Naive thymus-derived CD4-positive, alpha-beta T cell (primary cell): ENCODE measurements at regions not wholly inside any gene's neighbourhood (a gene's known extent, or its start where the extent isn't known, plus 50 kb on each side); places are given as distances from the start of the nearest gene placed in this dataset.

Experiments used
- ATAC-seq: fragments of 150-1000 bp; cut with Tn5 transposase; 2 replicates; pipeline ENCODE4 v1.10.0; 2021; ENCODE audit warnings: mild to moderate bottlenecking, moderate library complexity
- CTCF ChIA-PET: fragments of 350-600 bp; sonication (Branson Sonifier 250); formaldehyde crosslinking; loops from one replicate; lab custom pipeline; 2021; ENCODE audit warnings: antibody characterized with exemption; lab: Charles Lee
- POLR2A ChIA-PET: fragments of 350-600 bp; sonication (Branson Sonifier 250); formaldehyde crosslinking; loops from one replicate; lab custom pipeline; 2021; ENCODE audit warnings: antibody characterized with exemption, inconsistent platforms; lab: Charles Lee
- DNase-seq, 9 donors: peaks; one replicate each; pipeline versions ENCODE4 v3.0.0 to v3.0.0-alpha.2; 2020 to 2022; ENCODE audit warnings: mixed read lengths in 1 of 9
- H3K27ac ChIP-seq: one replicate; pipeline ENCODE4 v1.7.0; 2013; ENCODE audit warnings: mild to moderate bottlenecking, low read depth, low read length, moderate library complexity
- H3K27me3 ChIP-seq, 2 donors: one replicate each; pipeline ENCODE4 v1.7.0; 2013; ENCODE audit warnings: low read length in 2 of 2, mild to moderate bottlenecking in 2 of 2, moderate library complexity in 2 of 2; ENCODE audit not compliant: control insufficient read depth in 2 of 2, insufficient read depth in 2 of 2
- H3K36me3 ChIP-seq, 3 experiments: 1 replicate in 2 of 3; 2 replicates in 1 of 3; pipeline ENCODE4 v1.7.0; 2013; ENCODE audit warnings: low read length in 3 of 3, mild to moderate bottlenecking in 3 of 3, moderate library complexity in 1 of 3; ENCODE audit not compliant: insufficient read depth in 3 of 3, control insufficient read depth in 2 of 3
- H3K4me1 ChIP-seq, 2 donors: one replicate each; pipeline ENCODE4 v1.7.0; 2013; ENCODE audit warnings: low read length in 2 of 2, mild to moderate bottlenecking in 2 of 2, moderate library complexity in 1 of 2; ENCODE audit not compliant: control insufficient read depth in 2 of 2, insufficient read depth in 2 of 2
- H3K4me3 ChIP-seq: 2 replicates; pipeline ENCODE4 v1.7.0; 2013; ENCODE audit warnings: mild to moderate bottlenecking, low read length
- H3K9me3 ChIP-seq, 3 experiments: 1 replicate in 2 of 3; 2 replicates in 1 of 3; pipeline ENCODE4 v1.7.0; 2013; ENCODE audit warnings: low read length in 3 of 3; ENCODE audit not compliant: control insufficient read depth in 2 of 3
- H3K27ac Mint-ChIP-seq, 9 donors: one replicate each; pipeline ENCODE4 v1.8.0; 2020 to 2022; ENCODE audit warnings: mixed read lengths in 9 of 9, mild to moderate bottlenecking in 8 of 9, moderate library complexity in 5 of 9, inconsistent platforms in 2 of 9
- H3K27me3 Mint-ChIP-seq, 5 donors: one replicate each; pipeline ENCODE4 v1.8.0; 2021 to 2022; ENCODE audit warnings: mixed read lengths in 5 of 5, mild to moderate bottlenecking in 1 of 5
- H3K36me3 Mint-ChIP-seq, 5 donors: one replicate each; pipeline ENCODE4 v1.8.0; 2020 to 2022; ENCODE audit warnings: mixed read lengths in 5 of 5, mild to moderate bottlenecking in 3 of 5, inconsistent platforms in 1 of 5
- H3K4me1 Mint-ChIP-seq, 7 donors: one replicate each; pipeline ENCODE4 v1.8.0; 2020 to 2022; ENCODE audit warnings: mixed read lengths in 7 of 7, mild to moderate bottlenecking in 3 of 7, inconsistent platforms in 1 of 7
- H3K4me3 Mint-ChIP-seq, 10 donors: one replicate each; pipeline ENCODE4 v1.8.0; 2020 to 2022; ENCODE audit warnings: mild to moderate bottlenecking in 10 of 10, mixed read lengths in 10 of 10, moderate library complexity in 6 of 10, inconsistent platforms in 2 of 10
- H3K9me3 Mint-ChIP-seq, 11 donors: one replicate each; pipeline ENCODE4 v1.8.0; 2020 to 2022; ENCODE audit warnings: mixed read lengths in 11 of 11, mild to moderate bottlenecking in 4 of 11, inconsistent platforms in 1 of 11, moderate library complexity in 1 of 11
- intact Hi-C, 2 donors: fragments of 100-400 bp; cut with micrococcal nuclease; formaldehyde crosslinking; loops; one replicate each; pipeline ENCODE4 v1.15.1; 2023

GRCh38 chr9:88645172-88645878 lies 110.3 kb downstream of the NXNL2 start:
- peaks cover 16 to 69% (median 56%) of the 10 kb centered on the region in 5 donors for H3K27me3 Mint-ChIP-seq

GRCh38 chr9:88645879-88646199 lies 110.9 kb downstream of the NXNL2 start:
- peaks cover 0 to 2% (median 0%) of the 10 kb centered on the region in 3 experiments for H3K9me3 ChIP-seq
- ATAC-seq = no peak
- ChIA-PET CTCF (no interaction called here), POLR2A (no interaction called here)
- Mint-ChIP-seq H3K27me3 (peaks cover 17 to 68% (median 59%) of the 10 kb centered on the region in 5 donors), H3K4me3 (no peak overlapping the region), H3K4me1 (no peaks in the 10 kb centered on the region), H3K36me3 (no peaks in the 10 kb centered on the region), H3K27ac (no peak overlapping the region), H3K9me3 (peaks cover 0 to 18% (median 5%) of the 10 kb centered on the region in 11 donors)
- intact Hi-C loops = no loop called here
- no peaks in the 10 kb centered on the region for H3K4me1 ChIP-seq
- H3K27me3 ChIP-seq = peaks cover 0 to 3% of the 10 kb centered on the region in 2 donors
- H3K27ac ChIP-seq = no peak overlapping the region
- no peak for DNase-seq
- no peak overlapping the region for H3K4me3 ChIP-seq
- no peaks in the 10 kb centered on the region for H3K36me3 ChIP-seq

More at GRCh38 chr9:88645172-88645878, 110.3 kb downstream of the NXNL2 start:
- Mint-ChIP-seq H3K36me3 (no peaks in the 10 kb centered on the region), H3K4me1 (no peaks in the 10 kb centered on the region), H3K27ac (no peak overlapping the region), H3K4me3 (no peak overlapping the region), H3K9me3 (peaks cover 0 to 18% (median 5%) of the 10 kb centered on the region in 11 donors)
- H3K27me3 ChIP-seq = peaks cover 0 to 3% of the 10 kb centered on the region in 2 donors
- no peaks in the 10 kb centered on the region for H3K4me1 ChIP-seq
- DNase-seq = no peak
- H3K9me3 ChIP-seq = peaks cover 0 to 2% (median 0%) of the 10 kb centered on the region in 3 experiments
- CTCF ChIA-PET = no interaction called here
- no peak overlapping the region for H3K4me3 ChIP-seq
- no peaks in the 10 kb centered on the region for H3K36me3 ChIP-seq
- no peak overlapping the region for H3K27ac ChIP-seq
- intact Hi-C loops = no loop called here
- POLR2A ChIA-PET = no interaction called here
- no peak for ATAC-seq

- Mint-ChIP-seq H3K27ac (no peak overlapping the region), H3K4me1 (no peaks in the 10 kb centered on the region), H3K4me3 (no peak overlapping the region), H3K27me3 (peaks cover 15 to 61% (median 53%) of the 10 kb centered on the region in 5 donors), H3K9me3 (peaks cover 0 to 16% (median 5%) of the 10 kb centered on the region in 11 donors), H3K36me3 (no peaks in the 10 kb centered on the region)
- intact Hi-C loops = no loop called here
- CTCF ChIA-PET = no interaction called here
- H3K36me3 ChIP-seq = no peaks in the 10 kb centered on the region
- no peaks in the 10 kb centered on the region for H3K4me1 ChIP-seq
- no peak for ATAC-seq
- peaks cover 0 to 3% of the 10 kb centered on the region in 2 donors for H3K27me3 ChIP-seq
- H3K27ac ChIP-seq = no peak overlapping the region
- DNase-seq = no peak
- H3K4me3 ChIP-seq = no peak overlapping the region
- no peaks in the 10 kb centered on the region for H3K9me3 ChIP-seq
- POLR2A ChIA-PET = no interaction called here
Measured at GRCh38 chr9:88646539-88647300, 111.7 kb downstream of the NXNL2 start.

GRCh38 chr9:88651682-88652633 lies 117.0 kb downstream of the NXNL2 start:
- intact Hi-C loops = no loop called here
- H3K4me1 ChIP-seq = no peaks in the 10 kb centered on the region
- H3K4me3 ChIP-seq = no peak overlapping the region
- H3K36me3 ChIP-seq = no peaks in the 10 kb centered on the region
- ChIA-PET POLR2A (no interaction called here), CTCF (no interaction called here)
- no peaks in the 10 kb centered on the region for H3K9me3 ChIP-seq
- Mint-ChIP-seq H3K27me3 (peaks cover 9 to 33% (median 16%) of the 10 kb centered on the region in 5 donors), H3K27ac (no peak overlapping the region), H3K4me3 (no peak overlapping the region), H3K9me3 (peaks cover 0 to 3% (median 0%) of the 10 kb centered on the region in 11 donors), H3K4me1 (no peaks in the 10 kb centered on the region), H3K36me3 (no peaks in the 10 kb centered on the region)
- DNase-seq (no peak), ATAC-seq (no peak)
- H3K27ac ChIP-seq = no peak overlapping the region
- no peaks in the 10 kb centered on the region for H3K27me3 ChIP-seq

GRCh38 chr9:88652876-88653275 lies 117.9 kb downstream of the NXNL2 start:
- H3K4me1 ChIP-seq = no peaks in the 10 kb centered on the region
- no peaks in the 10 kb centered on the region for H3K36me3 Mint-ChIP-seq
- H3K4me3 Mint-ChIP-seq = no peak overlapping the region
- H3K9me3 ChIP-seq = no peaks in the 10 kb centered on the region
- no peak overlapping the region for H3K4me3 ChIP-seq
- no peaks in the 10 kb centered on the region for H3K4me1 Mint-ChIP-seq
- H3K27ac Mint-ChIP-seq = no peak overlapping the region
- H3K9me3 Mint-ChIP-seq = peaks cover 0 to 2% (median 0%) of the 10 kb centered on the region in 11 donors
- no peak overlapping the region for H3K27ac ChIP-seq
- CTCF ChIA-PET = interaction anchor here (0.7 kb wide), 1 partner anchor 125 kb away, joined by 3 read pairs; no protein-coding TSS in a partner anchor
- ATAC-seq = no peak
- H3K27me3 ChIP-seq = no peaks in the 10 kb centered on the region
- peaks cover 6 to 30% (median 12%) of the 10 kb centered on the region in 5 donors for H3K27me3 Mint-ChIP-seq
- H3K36me3 ChIP-seq = no peaks in the 10 kb centered on the region
- POLR2A ChIA-PET = no interaction called here
- intact Hi-C loops = no loop called here
- no peak for DNase-seq

GRCh38 chr9:88653406-88653805 lies 118.4 kb downstream of the NXNL2 start:
- intact Hi-C loops = no loop called here
- Mint-ChIP-seq H3K27me3 (peaks cover 6 to 30% (median 12%) of the 10 kb centered on the region in 5 donors), H3K4me3 (no peak overlapping the region), H3K9me3 (peaks cover 0 to 2% (median 0%) of the 10 kb centered on the region in 11 donors), H3K36me3 (no peaks in the 10 kb centered on the region), H3K27ac (no peak overlapping the region), H3K4me1 (no peaks in the 10 kb centered on the region)
- Histone ChIP-seq H3K27ac (no peak overlapping the region), H3K4me1 (no peaks in the 10 kb centered on the region), H3K4me3 (no peak overlapping the region), H3K36me3 (no peaks in the 10 kb centered on the region), H3K9me3 (no peaks in the 10 kb centered on the region), H3K27me3 (no peaks in the 10 kb centered on the region)
- POLR2A ChIA-PET = no interaction called here
- ATAC-seq (no peak), DNase-seq (no peak)
- CTCF ChIA-PET = interaction anchor here (0.7 kb wide), 1 partner anchor 125 kb away, joined by 3 read pairs; no protein-coding TSS in a partner anchor
